Osteocyte (in vitro differentiated cells): ENCODE measurements at regions not wholly inside any gene's neighbourhood (a gene's known extent, or its start where the extent isn't known, plus 50 kb on each side); places are given as distances from the start of the nearest gene placed in this dataset.

Source experiments
- DNase-seq: peaks from one replicate; pipeline ENCODE4 v3.0.0; 2021; ENCODE audit warnings: mixed read lengths; ENCODE audit not compliant: unreplicated experiment; ENCODE audit errors: extremely low spot score
- H3K27ac Mint-ChIP-seq: one replicate; pipeline ENCODE4 v1.8.0; 2021; ENCODE audit warnings: mild to moderate bottlenecking, mixed read lengths; ENCODE audit not compliant: unreplicated experiment
- H3K27me3 Mint-ChIP-seq: one replicate; pipeline ENCODE4 v1.8.0; 2021; ENCODE audit warnings: mixed read lengths; ENCODE audit not compliant: unreplicated experiment
- H3K36me3 Mint-ChIP-seq: one replicate; pipeline ENCODE4 v1.8.0; 2021; ENCODE audit warnings: mixed read lengths; ENCODE audit not compliant: unreplicated experiment
- H3K4me1 Mint-ChIP-seq: one replicate; pipeline ENCODE4 v1.8.0; 2021; ENCODE audit warnings: mixed read lengths; ENCODE audit not compliant: unreplicated experiment
- H3K4me3 Mint-ChIP-seq: one replicate; pipeline ENCODE4 v1.8.0; 2021; ENCODE audit warnings: mild to moderate bottlenecking, moderate library complexity, mixed read lengths; ENCODE audit not compliant: unreplicated experiment
- H3K9me3 Mint-ChIP-seq: one replicate; pipeline ENCODE4 v1.8.0; 2021; ENCODE audit warnings: mixed read lengths; ENCODE audit not compliant: unreplicated experiment
- TF ChIP-seq, protein P1 (sequence below): fragments of 200-600 bp; sonication (generic); IDR thresholded peaks from 2 replicates; pipeline ENCODE4 v1.5.0; 2021; ENCODE audit warnings: antibody characterized with exemption, mild to moderate bottlenecking, moderate library complexity

DNA sequence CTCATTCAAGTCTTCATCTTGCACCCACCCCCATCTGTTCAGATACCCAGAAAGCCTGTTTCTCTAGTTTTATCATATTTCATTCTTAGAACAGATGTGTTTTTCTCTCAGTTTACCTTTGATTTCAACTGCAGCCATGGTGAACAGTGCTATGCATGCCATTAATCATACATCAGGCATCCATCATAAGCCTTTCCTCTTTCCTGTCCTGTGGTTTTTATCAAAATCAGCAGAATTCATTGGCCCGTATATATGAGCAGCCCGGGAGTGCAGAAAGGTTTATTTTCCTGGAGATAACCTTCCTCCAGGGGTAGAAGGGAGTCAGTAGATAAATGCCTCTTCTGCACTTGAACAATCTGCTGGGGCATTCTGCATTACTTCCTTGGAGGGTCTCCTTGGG, 65.7 kb downstream of the IL21 start:
- no peak for DNase-seq
- H3K36me3 Mint-ChIP-seq = no peaks in the 10 kb centered on the region
- TF ChIP-seq, protein P1, sequence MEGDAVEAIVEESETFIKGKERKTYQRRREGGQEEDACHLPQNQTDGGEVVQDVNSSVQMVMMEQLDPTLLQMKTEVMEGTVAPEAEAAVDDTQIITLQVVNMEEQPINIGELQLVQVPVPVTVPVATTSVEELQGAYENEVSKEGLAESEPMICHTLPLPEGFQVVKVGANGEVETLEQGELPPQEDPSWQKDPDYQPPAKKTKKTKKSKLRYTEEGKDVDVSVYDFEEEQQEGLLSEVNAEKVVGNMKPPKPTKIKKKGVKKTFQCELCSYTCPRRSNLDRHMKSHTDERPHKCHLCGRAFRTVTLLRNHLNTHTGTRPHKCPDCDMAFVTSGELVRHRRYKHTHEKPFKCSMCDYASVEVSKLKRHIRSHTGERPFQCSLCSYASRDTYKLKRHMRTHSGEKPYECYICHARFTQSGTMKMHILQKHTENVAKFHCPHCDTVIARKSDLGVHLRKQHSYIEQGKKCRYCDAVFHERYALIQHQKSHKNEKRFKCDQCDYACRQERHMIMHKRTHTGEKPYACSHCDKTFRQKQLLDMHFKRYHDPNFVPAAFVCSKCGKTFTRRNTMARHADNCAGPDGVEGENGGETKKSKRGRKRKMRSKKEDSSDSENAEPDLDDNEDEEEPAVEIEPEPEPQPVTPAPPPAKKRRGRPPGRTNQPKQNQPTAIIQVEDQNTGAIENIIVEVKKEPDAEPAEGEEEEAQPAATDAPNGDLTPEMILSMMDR = no peak
- no peaks in the 10 kb centered on the region for H3K9me3 Mint-ChIP-seq
- H3K4me3 Mint-ChIP-seq = no peak overlapping the region
- no peaks in the 10 kb centered on the region for H3K4me1 Mint-ChIP-seq
- peaks cover 35% of the 10 kb centered on the region for H3K27me3 Mint-ChIP-seq
- no peak overlapping the region for H3K27ac Mint-ChIP-seq

DNA sequence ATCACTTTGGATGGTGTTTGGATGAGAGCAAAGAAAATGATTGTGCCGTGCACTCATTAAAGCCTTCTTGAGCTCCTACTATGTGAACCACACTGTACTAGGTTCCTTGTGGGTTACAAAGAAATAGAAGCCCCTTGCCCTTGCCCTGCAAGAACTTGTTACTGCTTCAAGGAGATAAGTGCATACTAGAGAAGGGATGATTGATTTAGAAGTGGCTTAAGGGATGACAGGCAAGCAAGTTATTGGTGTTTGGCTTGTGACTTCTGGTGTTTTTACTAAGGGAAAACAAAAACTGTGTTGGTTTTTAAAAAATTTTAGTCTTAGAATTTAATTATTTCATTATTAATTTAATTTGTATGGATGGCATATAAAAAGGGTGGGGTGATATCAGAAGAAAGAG, 67.4 kb downstream of the IL21 start:
- Mint-ChIP-seq H3K9me3 (no peaks in the 10 kb centered on the region), H3K27me3 (peaks cover 41% of the 10 kb centered on the region), H3K36me3 (no peaks in the 10 kb centered on the region), H3K4me1 (no peaks in the 10 kb centered on the region), H3K27ac (no peak overlapping the region), H3K4me3 (no peak overlapping the region)
- DNase-seq = no peak
- TF ChIP-seq, protein P1 = no peak

DNA sequence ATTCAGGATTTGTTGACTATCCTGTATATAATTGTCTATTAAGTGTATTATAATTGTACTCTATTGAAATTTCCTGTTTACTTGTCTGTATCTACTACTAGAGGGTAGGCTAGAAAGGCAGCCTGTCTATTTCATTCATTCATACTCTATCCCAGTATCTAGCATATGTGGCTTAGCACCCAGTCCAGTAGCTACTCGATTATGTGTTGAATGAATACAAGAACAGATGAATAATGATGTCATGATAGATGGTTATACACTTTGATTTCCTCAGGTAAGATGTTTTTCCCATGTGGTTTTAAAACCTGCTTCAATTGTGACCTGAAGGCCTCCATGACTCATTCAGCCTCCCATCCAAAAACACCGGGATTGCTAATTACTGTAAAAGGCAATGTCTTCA, 68.0 kb downstream of the IL21 start:
- Mint-ChIP-seq H3K4me3 (no peak overlapping the region), H3K4me1 (no peaks in the 10 kb centered on the region), H3K27me3 (peaks cover 44% of the 10 kb centered on the region), H3K36me3 (no peaks in the 10 kb centered on the region), H3K27ac (no peak overlapping the region), H3K9me3 (no peaks in the 10 kb centered on the region)
- TF ChIP-seq, protein P1 = no peak
- DNase-seq = no peak

DNA sequence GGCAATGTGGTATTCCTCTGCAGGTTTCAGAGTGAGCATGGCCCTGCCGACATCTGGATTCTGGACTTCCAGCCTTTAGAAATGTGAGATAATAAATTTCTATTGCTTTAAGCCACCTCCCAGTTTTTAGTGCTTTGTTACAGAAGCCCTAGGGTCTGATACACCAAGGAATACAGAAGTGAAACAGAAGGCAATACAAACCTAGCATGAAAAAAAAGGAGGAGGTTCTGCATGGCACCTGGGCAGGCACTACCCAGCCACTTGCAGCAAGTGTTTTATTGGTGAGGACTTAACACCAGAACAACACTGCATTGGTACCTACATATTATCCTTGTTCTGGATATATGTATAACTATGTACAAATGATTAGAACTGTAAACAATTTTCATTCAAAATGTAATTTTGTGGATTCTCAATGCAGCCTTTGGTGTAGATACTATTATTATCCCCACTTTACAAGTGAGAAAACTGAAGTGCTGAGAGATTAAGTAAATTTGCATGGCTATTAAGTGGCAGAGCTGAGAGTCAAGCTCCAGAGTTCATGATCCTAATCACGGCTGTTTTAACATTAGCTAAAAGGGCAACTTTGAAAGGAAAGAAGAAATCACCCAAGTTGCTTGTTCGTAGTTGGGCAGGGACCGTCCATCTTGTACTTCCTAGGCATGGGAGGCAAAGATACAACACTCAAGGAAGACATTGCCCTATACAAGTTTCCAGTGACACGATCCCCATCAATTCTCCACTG, 71.8 kb downstream of the IL21 start:
- H3K27me3 Mint-ChIP-seq = peaks cover 41% of the 10 kb centered on the region
- no peak for DNase-seq
- H3K36me3 Mint-ChIP-seq = no peaks in the 10 kb centered on the region
- H3K4me1 Mint-ChIP-seq = no peaks in the 10 kb centered on the region
- TF ChIP-seq, protein P1 = no peak
- no peaks in the 10 kb centered on the region for H3K9me3 Mint-ChIP-seq
- H3K4me3 Mint-ChIP-seq = no peak overlapping the region
- no peak overlapping the region for H3K27ac Mint-ChIP-seq

DNA sequence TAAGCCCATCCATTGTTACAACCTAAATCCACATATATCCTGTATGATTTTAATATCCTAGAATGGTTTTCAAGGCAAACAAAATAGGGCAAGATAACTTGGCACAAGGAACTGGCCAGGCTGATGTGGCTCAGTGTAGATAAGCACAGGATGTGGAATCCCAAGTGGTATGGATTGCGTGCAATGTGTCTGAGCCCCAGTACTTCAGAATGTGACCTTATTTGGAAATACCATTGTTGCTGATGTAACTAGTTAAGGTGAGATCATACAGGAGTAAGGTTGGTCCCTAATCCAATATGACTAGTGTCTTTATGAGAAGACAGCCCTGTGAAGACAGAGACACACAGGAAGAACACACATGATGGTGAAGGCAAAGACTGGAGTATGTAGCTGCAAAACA, 72.4 kb downstream of the IL21 start:
- DNase-seq = no peak
- H3K27me3 Mint-ChIP-seq = peaks cover 38% of the 10 kb centered on the region

More for the DNA sequence above, 72.4 kb downstream of the IL21 start:
- Mint-ChIP-seq H3K36me3 (no peaks in the 10 kb centered on the region), H3K4me3 (no peak overlapping the region), H3K4me1 (no peaks in the 10 kb centered on the region), H3K9me3 (no peaks in the 10 kb centered on the region), H3K27ac (no peak overlapping the region)
- TF ChIP-seq, protein P1 = no peak
